ENCODE measurements at regions not wholly inside any gene's neighbourhood (a gene's known extent, or its start where the extent isn't known, plus 50 kb on each side); places are given as distances from the start of the nearest gene placed in this dataset.

- Histone ChIP-seq H3K9ac (ENCODE audit: control insufficient read depth, extremely low read depth, insufficient read depth, low read length) (no peak overlapping the region), H3K9me1 (ENCODE audit: control insufficient read depth, extremely low read depth, insufficient read depth, low read length) (no peaks in the 10 kb centered on the region), H3K4me1 (ENCODE audit: control insufficient read depth, extremely low read depth, insufficient read depth, low read length) (peaks cover 12% of the 10 kb centered on the region), H3K27me3 (ENCODE audit: control insufficient read depth, extremely low read depth, insufficient read depth, low read length) (peaks cover 5% of the 10 kb centered on the region), H3K9me3 (ENCODE audit: control insufficient read depth, low read depth, low read length) (no peaks in the 10 kb centered on the region), H3K4me2 (ENCODE audit: control insufficient read depth, extremely low read depth, insufficient read depth, low read depth, low read length) (peak overlapping the region; percentile 22), H3K4me3 (ENCODE audit: control insufficient read depth in 2 of 3, extremely low read depth in 1 of 3, insufficient read depth in 2 of 3, low read depth in 1 of 3, low read length in 3 of 3) (no peak overlapping the region), H2AFZ (ENCODE audit: control insufficient read depth, low read length) (no peak overlapping the region), H3K36me3 (ENCODE audit: control insufficient read depth in 2 of 2, extremely low read depth in 1 of 2, insufficient read depth in 2 of 2, low read length in 2 of 2) (no peaks in the 10 kb centered on the region), H3K79me2 (ENCODE audit: control insufficient read depth, insufficient read depth, low read length) (no peaks in the 10 kb centered on the region), H3K27ac (ENCODE audit: control insufficient read depth, insufficient read depth, low read length) (peak overlapping the region; percentile 57), H4K20me1 (ENCODE audit: control insufficient read depth, extremely low read depth, insufficient read depth, low read length) (no peaks in the 10 kb centered on the region)
- TF ChIP-seq EZH2 (IDR thresholded peaks at IDR 0.05; ENCODE audit: low read length) = no peak
- TF ChIP-seq CTCF (optimal IDR thresholded peaks at IDR 0.05 in 1 of 3, IDR thresholded peaks at IDR 0.05 in 1 of 3, conservative IDR thresholded peaks at IDR 0.05 in 1 of 3; ENCODE audit: extremely low read depth in 1 of 3, insufficient read depth in 2 of 3, low read length in 3 of 3) = no peak
- FAIRE-seq (peak; percentile 88), DNase-seq (ENCODE audit: low read depth, low spot score) (no peak)
- dilution Hi-C loops (cut with MboI; ENCODE audit: extremely low pct_ligation_motif_present, low sequenced_read_pairs) = no loop called here
Observed at GRCh38 chr1:14372526-14372925, 226.0 kb upstream of the KAZN start.

GRCh38 chr1:14373081-14373758 is 225.3 kb upstream of the KAZN start:
- dilution Hi-C loops (cut with MboI; ENCODE audit: extremely low pct_ligation_motif_present, low sequenced_read_pairs) = no loop called here
- no peak for FAIRE-seq
- Histone ChIP-seq H3K9me3 (ENCODE audit: control insufficient read depth, low read depth, low read length) (no peaks in the 10 kb centered on the region), H3K4me2 (ENCODE audit: control insufficient read depth, extremely low read depth, insufficient read depth, low read depth, low read length) (no peak overlapping the region), H3K27me3 (ENCODE audit: control insufficient read depth, extremely low read depth, insufficient read depth, low read length) (peaks cover under 1% of the 10 kb centered on the region), H3K79me2 (ENCODE audit: control insufficient read depth, insufficient read depth, low read length) (no peaks in the 10 kb centered on the region), H3K27ac (ENCODE audit: control insufficient read depth, insufficient read depth, low read length) (no peak overlapping the region), H3K36me3 (ENCODE audit: control insufficient read depth in 2 of 2, extremely low read depth in 1 of 2, insufficient read depth in 2 of 2, low read length in 2 of 2) (no peaks in the 10 kb centered on the region), H3K4me3 (ENCODE audit: control insufficient read depth in 2 of 3, extremely low read depth in 1 of 3, insufficient read depth in 2 of 3, low read depth in 1 of 3, low read length in 3 of 3) (no peak overlapping the region), H3K4me1 (ENCODE audit: control insufficient read depth, extremely low read depth, insufficient read depth, low read length) (peaks cover 12% of the 10 kb centered on the region), H2AFZ (ENCODE audit: control insufficient read depth, low read length) (no peak overlapping the region), H4K20me1 (ENCODE audit: control insufficient read depth, extremely low read depth, insufficient read depth, low read length) (no peaks in the 10 kb centered on the region), H3K9me1 (ENCODE audit: control insufficient read depth, extremely low read depth, insufficient read depth, low read length) (no peaks in the 10 kb centered on the region), H3K9ac (ENCODE audit: control insufficient read depth, extremely low read depth, insufficient read depth, low read length) (no peak overlapping the region)
- TF ChIP-seq CTCF (optimal IDR thresholded peaks at IDR 0.05 in 1 of 3, IDR thresholded peaks at IDR 0.05 in 1 of 3, conservative IDR thresholded peaks at IDR 0.05 in 1 of 3; ENCODE audit: extremely low read depth in 1 of 3, insufficient read depth in 2 of 3, low read length in 3 of 3) = no peak
- TF ChIP-seq EZH2 (IDR thresholded peaks at IDR 0.05; ENCODE audit: low read length) = no peak
- DNase-seq (ENCODE audit: low read depth, low spot score) = no peak
